ENCODE measurements at regions not wholly inside any gene's neighbourhood (a gene's known extent, or its start where the extent isn't known, plus 50 kb on each side); places are given as distances from the start of the nearest gene placed in this dataset.

DNA sequence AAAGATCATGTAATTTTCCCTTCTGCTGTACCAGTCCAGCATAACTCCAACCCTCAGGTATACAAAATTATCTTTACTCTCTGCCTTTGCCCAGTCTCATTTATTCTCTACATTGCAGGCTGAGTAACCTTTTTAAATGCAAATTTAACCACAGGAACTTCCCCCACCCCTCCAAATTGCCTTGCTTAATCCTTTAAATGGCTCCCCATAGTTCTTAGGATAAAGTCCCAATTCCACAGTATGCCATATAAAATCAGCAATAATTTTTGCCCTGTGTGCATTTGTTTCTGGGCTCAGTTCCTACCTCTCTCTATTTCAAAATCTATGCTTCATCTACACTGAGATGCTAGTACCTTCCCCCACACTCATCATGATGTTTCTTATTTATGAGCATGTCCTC lies 879.7 kb downstream of the RPA4 start:
- TF ChIP-seq, protein P1, sequence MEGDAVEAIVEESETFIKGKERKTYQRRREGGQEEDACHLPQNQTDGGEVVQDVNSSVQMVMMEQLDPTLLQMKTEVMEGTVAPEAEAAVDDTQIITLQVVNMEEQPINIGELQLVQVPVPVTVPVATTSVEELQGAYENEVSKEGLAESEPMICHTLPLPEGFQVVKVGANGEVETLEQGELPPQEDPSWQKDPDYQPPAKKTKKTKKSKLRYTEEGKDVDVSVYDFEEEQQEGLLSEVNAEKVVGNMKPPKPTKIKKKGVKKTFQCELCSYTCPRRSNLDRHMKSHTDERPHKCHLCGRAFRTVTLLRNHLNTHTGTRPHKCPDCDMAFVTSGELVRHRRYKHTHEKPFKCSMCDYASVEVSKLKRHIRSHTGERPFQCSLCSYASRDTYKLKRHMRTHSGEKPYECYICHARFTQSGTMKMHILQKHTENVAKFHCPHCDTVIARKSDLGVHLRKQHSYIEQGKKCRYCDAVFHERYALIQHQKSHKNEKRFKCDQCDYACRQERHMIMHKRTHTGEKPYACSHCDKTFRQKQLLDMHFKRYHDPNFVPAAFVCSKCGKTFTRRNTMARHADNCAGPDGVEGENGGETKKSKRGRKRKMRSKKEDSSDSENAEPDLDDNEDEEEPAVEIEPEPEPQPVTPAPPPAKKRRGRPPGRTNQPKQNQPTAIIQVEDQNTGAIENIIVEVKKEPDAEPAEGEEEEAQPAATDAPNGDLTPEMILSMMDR (conservative IDR thresholded peaks at IDR 0.05; ENCODE audit: low read depth, low read length): no peak
- TF ChIP-seq EZH2phosphoT487 (IDR thresholded peaks at IDR 0.05; ENCODE audit: borderline replicate concordance, low read length) (no peak), EZH2 (IDR thresholded peaks at IDR 0.05; ENCODE audit: low read length, unreplicated experiment) (no peak)
